Prostate gland (tissue), 2 donors: ENCODE measurements at regions not wholly inside any gene's neighbourhood (a gene's known extent, or its start where the extent isn't known, plus 50 kb on each side); places are given as distances from the start of the nearest gene placed in this dataset.

Experiments used
- DNase-seq: peaks from one replicate; pipeline ENCODE4 v3.0.0-alpha.2; 2019; ENCODE audit warnings: low spot score
- H3K27ac ChIP-seq, 2 donors: fragments of 200-600 bp; sonication (generic); 2 replicates each; pipeline ENCODE4 v1.5.1; 2017 to 2019
- H3K27me3 ChIP-seq: fragments of 200-600 bp; sonication (generic); replicated peaks from 2 replicates; pipeline ENCODE4 v1.5.1; 2019; ENCODE audit not compliant: insufficient read depth
- H3K36me3 ChIP-seq, 2 donors: fragments of 200-600 bp; sonication (generic); 1 replicate in 1 of 2; 2 replicates in 1 of 2; pipeline versions ENCODE4 v1.5.1 to v1.8.1; 2017 to 2019
- H3K4me1 ChIP-seq: fragments of 200-600 bp; sonication (generic); replicated peaks from 2 replicates; pipeline ENCODE4 v1.5.1; 2019
- H3K4me3 ChIP-seq, 2 donors: fragments of 200-600 bp; sonication (generic); 2 replicates each; pipeline ENCODE4 v1.5.1; 2017 to 2019
- H3K9me3 ChIP-seq: fragments of 200-600 bp; sonication (generic); 2 replicates; pipeline ENCODE4 v1.5.1; 2017
- POLR2A ChIP-seq: fragments of 450-650 bp; IDR thresholded peaks from one replicate; pipeline ENCODE4 v1.6.1; 2016; ENCODE audit warnings: antibody characterized with exemption, mild to moderate bottlenecking
- POLR2AphosphoS5 ChIP-seq: sonication (generic); formaldehyde crosslinking; IDR thresholded peaks from one replicate; pipeline ENCODE4 v1.6.1; 2017; ENCODE audit warnings: antibody characterized with exemption
- WGBS: methylation state at CpG from one replicate; pipeline ENCODE4 v1.1.5; 2018; 5-methylcytosine and 5-hydroxymethylcytosine counted together
- intact Hi-C: fragments of 100-400 bp; cut with DNase I; formaldehyde crosslinking; loops from one replicate; pipeline ENCODE4 v1.14.2; 2022
- TF ChIP-seq, protein P1 (sequence below), 4 experiments: fragments of 200-600 bp in 2 of 4; fragments of 450-650 bp in 2 of 4; sonication (generic) in 2 of 4; IDR thresholded peaks; 1 replicate in 3 of 4; 2 replicates in 1 of 4; pipeline ENCODE4 v1.5.1; 2016 to 2019; ENCODE audit warnings: antibody characterized with exemption in 4 of 4, mild to moderate bottlenecking in 2 of 4, moderate library complexity in 2 of 4

DNA sequence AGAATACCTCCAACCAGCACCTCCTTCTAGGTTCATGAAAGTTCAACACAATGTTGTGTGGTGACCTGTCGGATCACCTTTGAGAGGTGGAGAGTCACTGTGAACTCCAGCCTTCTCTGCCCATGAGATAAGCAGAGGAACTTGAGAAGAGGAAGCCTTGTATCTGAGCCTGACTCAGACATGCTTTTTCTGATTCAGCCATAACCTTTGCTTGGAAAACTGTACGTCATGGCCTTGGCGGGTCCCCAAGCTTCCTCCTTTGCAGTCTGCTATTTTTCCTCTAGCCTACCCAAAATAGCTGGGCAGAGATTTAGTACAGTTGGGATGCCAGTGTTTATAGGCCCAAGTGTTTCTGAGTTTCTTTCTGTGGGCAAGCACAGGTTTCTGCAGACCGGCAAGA, 274.7 kb downstream of the CETN3 start:
- 81% methylated on average over 4 of the region's 4 CpGs for WGBS
- no peaks in the 10 kb centered on the region for H3K27me3 ChIP-seq
- no peaks in the 10 kb centered on the region for H3K4me1 ChIP-seq
- TF ChIP-seq, protein P1, sequence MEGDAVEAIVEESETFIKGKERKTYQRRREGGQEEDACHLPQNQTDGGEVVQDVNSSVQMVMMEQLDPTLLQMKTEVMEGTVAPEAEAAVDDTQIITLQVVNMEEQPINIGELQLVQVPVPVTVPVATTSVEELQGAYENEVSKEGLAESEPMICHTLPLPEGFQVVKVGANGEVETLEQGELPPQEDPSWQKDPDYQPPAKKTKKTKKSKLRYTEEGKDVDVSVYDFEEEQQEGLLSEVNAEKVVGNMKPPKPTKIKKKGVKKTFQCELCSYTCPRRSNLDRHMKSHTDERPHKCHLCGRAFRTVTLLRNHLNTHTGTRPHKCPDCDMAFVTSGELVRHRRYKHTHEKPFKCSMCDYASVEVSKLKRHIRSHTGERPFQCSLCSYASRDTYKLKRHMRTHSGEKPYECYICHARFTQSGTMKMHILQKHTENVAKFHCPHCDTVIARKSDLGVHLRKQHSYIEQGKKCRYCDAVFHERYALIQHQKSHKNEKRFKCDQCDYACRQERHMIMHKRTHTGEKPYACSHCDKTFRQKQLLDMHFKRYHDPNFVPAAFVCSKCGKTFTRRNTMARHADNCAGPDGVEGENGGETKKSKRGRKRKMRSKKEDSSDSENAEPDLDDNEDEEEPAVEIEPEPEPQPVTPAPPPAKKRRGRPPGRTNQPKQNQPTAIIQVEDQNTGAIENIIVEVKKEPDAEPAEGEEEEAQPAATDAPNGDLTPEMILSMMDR (IDR thresholded peaks at IDR 0.05), result no peak
- TF ChIP-seq POLR2AphosphoS5 (no peak), POLR2A (no peak)
- H3K36me3 ChIP-seq, result no peaks in the 10 kb centered on the region
- H3K9me3 ChIP-seq, result no peaks in the 10 kb centered on the region
- intact Hi-C loops, result no loop called here
- H3K4me3 ChIP-seq, result no peak overlapping the region
- H3K27ac ChIP-seq, result no peak overlapping the region
- DNase-seq, result no peak

DNA sequence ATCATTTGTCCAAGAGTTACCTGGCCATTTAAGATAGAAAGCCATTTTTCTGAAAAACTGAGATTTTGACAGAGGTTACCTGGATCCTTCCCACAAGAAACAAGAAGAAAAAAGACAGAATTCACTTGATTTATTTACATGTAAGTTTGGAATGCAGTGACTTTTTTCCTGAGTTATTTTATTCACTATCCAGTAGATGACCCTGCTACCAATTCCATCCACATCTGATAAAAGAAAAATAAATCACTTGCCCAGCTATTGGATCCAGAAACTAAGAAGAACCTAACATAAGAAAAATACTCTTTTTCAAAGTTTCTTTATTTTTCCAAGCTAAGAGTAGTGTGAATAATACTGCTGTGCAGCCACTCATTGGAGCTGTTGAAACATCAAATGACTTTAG, 275.2 kb downstream of the CETN3 start:
- TF ChIP-seq POLR2A (no peak), POLR2AphosphoS5 (no peak)
- TF ChIP-seq, protein P1 (IDR thresholded peaks at IDR 0.05), result no peak
- no peaks in the 10 kb centered on the region for H3K36me3 ChIP-seq
- no peak for DNase-seq
- H3K9me3 ChIP-seq, result no peaks in the 10 kb centered on the region
- H3K27me3 ChIP-seq, result no peaks in the 10 kb centered on the region
- intact Hi-C loops, result no loop called here
- no peaks in the 10 kb centered on the region for H3K4me1 ChIP-seq
- no peak overlapping the region for H3K4me3 ChIP-seq
- H3K27ac ChIP-seq, result no peak overlapping the region

DNA sequence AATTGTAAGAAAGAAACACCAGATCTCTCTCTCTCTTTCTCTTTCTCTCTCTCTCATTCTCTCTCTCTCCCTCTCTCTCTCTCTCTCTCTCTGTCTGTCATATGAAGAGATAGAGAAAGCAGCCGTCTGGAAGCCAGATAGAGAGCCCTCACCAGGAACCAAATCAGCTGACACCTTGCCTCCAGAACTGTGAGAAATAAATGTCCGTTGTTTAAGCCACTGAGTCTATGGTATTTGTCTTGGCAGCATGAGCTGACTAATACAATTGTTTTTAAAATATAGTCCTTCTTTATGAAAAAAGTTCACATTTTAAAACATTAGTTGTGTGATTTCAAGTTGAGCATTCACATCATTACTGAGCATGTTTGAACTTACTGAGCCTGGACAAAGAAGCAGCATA, 275.6 kb downstream of the CETN3 start:
- H3K27ac ChIP-seq, result no peak overlapping the region
- H3K4me3 ChIP-seq, result no peak overlapping the region
- intact Hi-C loops, result no loop called here
- H3K36me3 ChIP-seq, result no peaks in the 10 kb centered on the region
- H3K4me1 ChIP-seq, result no peaks in the 10 kb centered on the region
- H3K27me3 ChIP-seq, result no peaks in the 10 kb centered on the region
- WGBS, result 29% methylated on average over 2 of the region's 2 CpGs
- no peak for DNase-seq
- H3K9me3 ChIP-seq, result no peaks in the 10 kb centered on the region
- TF ChIP-seq POLR2A, result no peak
- TF ChIP-seq POLR2AphosphoS5, result no peak
- TF ChIP-seq, protein P1 (IDR thresholded peaks at IDR 0.05), result no peak

DNA sequence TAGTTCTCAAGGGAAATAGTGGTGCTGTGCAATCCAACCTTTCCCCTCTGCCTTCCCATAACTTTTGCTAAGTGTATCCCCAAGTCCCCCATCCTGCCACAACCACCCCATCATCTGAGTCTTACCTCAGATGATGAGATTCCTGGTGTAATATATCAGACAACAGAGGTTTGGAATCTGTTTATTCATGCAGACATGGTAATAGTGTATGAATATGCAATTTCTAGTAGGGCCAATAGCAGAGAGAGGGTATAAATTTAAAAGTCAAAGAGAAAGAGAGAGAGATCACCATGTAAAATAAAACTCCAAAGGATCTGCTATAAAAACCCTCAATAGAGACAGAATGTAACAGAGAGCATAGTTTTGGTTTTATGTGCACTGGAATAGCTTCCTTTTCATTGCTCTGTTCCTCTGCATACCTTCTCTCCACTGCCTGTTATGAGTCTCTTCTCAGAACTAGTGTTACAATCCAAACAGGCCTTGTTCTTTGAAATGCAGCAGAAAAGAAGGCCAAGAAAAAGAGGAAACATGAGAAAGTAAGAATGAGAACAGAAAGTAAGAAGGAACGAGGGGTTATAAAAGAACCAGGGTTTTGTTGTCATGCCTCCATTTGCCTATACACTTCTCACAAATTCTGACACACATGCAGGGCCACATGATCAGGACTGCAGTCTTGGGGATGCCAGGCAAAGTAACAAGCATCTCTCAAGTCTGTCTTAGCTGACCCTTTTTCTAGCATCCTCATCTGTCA, 278.0 kb downstream of the CETN3 start:
- intact Hi-C loops, result loop anchor here (2.0 kb wide), 1 partner anchor 231 kb away; no protein-coding TSS in a partner anchor
- WGBS, result 4% methylated on average over 1 of the region's 1 CpG
- no peaks in the 10 kb centered on the region for H3K27me3 ChIP-seq
- no peaks in the 10 kb centered on the region for H3K4me1 ChIP-seq
- H3K9me3 ChIP-seq, result no peaks in the 10 kb centered on the region
- TF ChIP-seq, protein P1 (IDR thresholded peaks at IDR 0.05), result no peak
- TF ChIP-seq POLR2A (no peak), POLR2AphosphoS5 (no peak)
- no peak overlapping the region for H3K4me3 ChIP-seq
- no peaks in the 10 kb centered on the region for H3K36me3 ChIP-seq
- peak overlapping the region in 1 of 2 donors; percentile 19 for H3K27ac ChIP-seq
- DNase-seq, result no peak

GRCh38 chr5:90128551-90128950, 281.0 kb downstream of the CETN3 start:
- no peak overlapping the region for H3K4me3 ChIP-seq
- no peak for DNase-seq
- WGBS, result 95% methylated on average over 1 of the region's 1 CpG
- no peaks in the 10 kb centered on the region for H3K9me3 ChIP-seq
- H3K4me1 ChIP-seq, result no peaks in the 10 kb centered on the region
- H3K36me3 ChIP-seq, result no peaks in the 10 kb centered on the region
- TF ChIP-seq POLR2A (no peak), POLR2AphosphoS5 (no peak)
- TF ChIP-seq, protein P1 (IDR thresholded peaks at IDR 0.05), result no peak
- H3K27ac ChIP-seq, result no peak overlapping the region
- no peaks in the 10 kb centered on the region for H3K27me3 ChIP-seq
- intact Hi-C loops, result no loop called here
